ENCODE measurements at regions not wholly inside any gene's neighbourhood (a gene's known extent, or its start where the extent isn't known, plus 50 kb on each side); places are given as distances from the start of the nearest gene placed in this dataset.

- TF ChIP-seq CTCF (IDR thresholded peaks at IDR 0.05) (no peak), POLR2A (IDR thresholded peaks at IDR 0.05) (no peak), EP300 (IDR thresholded peaks at IDR 0.05) (no peak)
These were observed 299.1 kb upstream of the TLE3 start for GRCh38 chr15:70396807-70397206.
